HCT116 (cell line): ENCODE measurements at regions not wholly inside any gene's neighbourhood (a gene's known extent, or its start where the extent isn't known, plus 50 kb on each side); places are given as distances from the start of the nearest gene placed in this dataset.

Source experiments
- ATAC-seq: fragments of 200-7000 bp; cut with Tn5 transposase; 2 replicates; pipeline ENCODE4 v1.9.1; 2020; ENCODE audit warnings: mild to moderate bottlenecking, moderate library complexity
- BruUV-seq: library from RNA; stranded (reverse); fragments of 400-500 nt; replicated peaks from 2 replicates; lab custom pipeline; 2021; lab: Mats Ljungman, UMichigan
- CTCF ChIA-PET: fragments of 300-600 bp; sonication (Branson Sonifier 250); formaldehyde crosslinking; loops from one replicate; lab custom pipeline; 2021; ENCODE audit warnings: antibody characterized with exemption; lab: Charles Lee
- POLR2A ChIA-PET: fragments of 300-600, 350-600 bp; sonication (Branson Sonifier 250); formaldehyde crosslinking; loops from one replicate; lab custom pipeline; 2021; ENCODE audit warnings: antibody characterized with exemption; lab: Charles Lee
- RAD21 ChIA-PET, 2 experiments: fragments of 300-600 bp; sonication (Branson Sonifier 250); formaldehyde crosslinking; loops; one replicate each; lab custom pipeline; 2023; ENCODE audit warnings: low total read pairs in 2 of 2; ENCODE audit not compliant: uncharacterized antibody in 2 of 2, unreplicated experiment in 2 of 2, low non-redundant PET in 1 of 2; lab: Charles Lee
- DNase-seq: peaks from one replicate; pipeline ENCODE4 v3.0.0-alpha.2; 2010; ENCODE audit warnings: low read depth, low spot score
- H2AFZ ChIP-seq: fragments of 200-600 bp; shearing (Covaris generic), sonication (generic); 2 replicates; pipeline ENCODE4 v1.6.1; 2017; ENCODE audit warnings: low read depth, mixed run types, mixed read lengths, antibody characterized with exemption, low read length; ENCODE audit not compliant: poor library complexity, severe bottlenecking
- H3K27ac ChIP-seq: 2 replicates; pipeline ENCODE4 v1.5.1; 2012; ENCODE audit warnings: low read depth, low read length
- H3K27me3 ChIP-seq: fragments of 200-600 bp; sonication (generic); 2 replicates; pipeline ENCODE4 v1.6.1; 2016; ENCODE audit warnings: mixed run types, low read length, mixed read lengths; ENCODE audit not compliant: insufficient read depth
- H3K36me3 ChIP-seq, 2 experiments: fragments of 200-500 bp in 1 of 2; fragments of 200-600 bp in 1 of 2; sonication (Bioruptor generic) in 1 of 2; sonication (generic) in 1 of 2; 2 replicates each; pipeline versions ENCODE4 v1.5.1 to v1.6.1; 2014 to 2016; ENCODE audit warnings: low read length in 2 of 2, inconsistent platforms in 1 of 2, mixed read lengths in 1 of 2, mixed run types in 1 of 2; ENCODE audit not compliant: insufficient read depth in 2 of 2, control insufficient read depth in 1 of 2
- H3K4me1 ChIP-seq, 2 experiments: fragments of 200-600 bp in 1 of 2; sonication (generic) in 1 of 2; 2 replicates each; pipeline versions ENCODE4 v1.5.1 to v1.6.1; 2012 to 2017; ENCODE audit warnings: low read length in 2 of 2, inconsistent platforms in 1 of 2, mild to moderate bottlenecking in 1 of 2, mixed read lengths in 1 of 2, mixed run types in 1 of 2, moderate library complexity in 1 of 2; ENCODE audit not compliant: insufficient read depth in 2 of 2, control insufficient read depth in 1 of 2
- H3K4me2 ChIP-seq: fragments of 200-600 bp; sonication (generic); 2 replicates; pipeline ENCODE4 v1.6.1; 2017; ENCODE audit warnings: mixed run types, low read length, mixed read lengths
- H3K4me3 ChIP-seq, 2 experiments: fragments of 200-600 bp in 1 of 2; sonication (generic) in 1 of 2; replicated peaks in 1 of 2; 2 replicates each; pipeline ENCODE4 v1.5.1; 2011 to 2016; ENCODE audit warnings: low read length in 2 of 2, control low read depth in 1 of 2, low read depth in 1 of 2, mild to moderate bottlenecking in 1 of 2, mixed read lengths in 1 of 2, mixed run types in 1 of 2
- H3K79me2 ChIP-seq: fragments of 200-600 bp; sonication (generic); 2 replicates; pipeline ENCODE4 v1.6.1; 2017; ENCODE audit warnings: mild to moderate bottlenecking, mixed run types, low read length, moderate library complexity, mixed read lengths; ENCODE audit not compliant: insufficient read depth
- H3K9ac ChIP-seq: fragments of 200-600 bp; sonication (generic); 2 replicates; pipeline ENCODE4 v1.6.1; 2016; ENCODE audit warnings: low read length, mixed read lengths
- H3K9me2 ChIP-seq: fragments of 200-600 bp; sonication (generic), shearing (Covaris generic); 2 replicates; pipeline ENCODE4 v1.6.1; 2017; ENCODE audit warnings: mixed run types, mild to moderate bottlenecking, moderate library complexity; ENCODE audit not compliant: insufficient read depth
- H3K9me3 ChIP-seq, 2 experiments: fragments of 200-500 bp in 1 of 2; fragments of 200-600 bp in 1 of 2; sonication (Bioruptor generic) in 1 of 2; sonication (generic) in 1 of 2; 2 replicates each; pipeline ENCODE4 v1.6.1; 2014 to 2017; ENCODE audit warnings: low read length in 2 of 2, mixed read lengths in 2 of 2, inconsistent platforms in 1 of 2, low read depth in 1 of 2, mild to moderate bottlenecking in 1 of 2, mixed run types in 1 of 2, moderate library complexity in 1 of 2; ENCODE audit not compliant: control insufficient read depth in 1 of 2, insufficient read depth in 1 of 2
- H4K20me1 ChIP-seq: fragments of 200-600 bp; sonication (generic), shearing (Covaris generic); 2 replicates; pipeline ENCODE4 v1.6.1; 2017; ENCODE audit warnings: mixed run types, mild to moderate bottlenecking, moderate library complexity; ENCODE audit not compliant: insufficient read depth
- ATF3 ChIP-seq: IDR thresholded peaks from 2 replicates; pipeline ENCODE4 v1.6.1; 2012
- CTCF ChIP-seq, 3 experiments: fragments of 200-600 bp in 1 of 3; sonication (generic) in 1 of 3; IDR thresholded peaks in 2 of 3; conservative IDR thresholded peaks in 1 of 3; 2 replicates each; pipeline ENCODE4 v1.5.1; 2012 to 2017; ENCODE audit warnings: low read depth in 2 of 3, low read length in 2 of 3, antibody characterized with exemption in 1 of 3, borderline replicate concordance in 1 of 3, control low read depth in 1 of 3, mild to moderate bottlenecking in 1 of 3, mixed read lengths in 1 of 3, mixed run types in 1 of 3, moderate library complexity in 1 of 3; ENCODE audit not compliant: insufficient read depth in 1 of 3
- EGR1 ChIP-seq: IDR thresholded peaks from 2 replicates; pipeline ENCODE4 v1.6.1; 2012; ENCODE audit warnings: low read depth
- JUND ChIP-seq: IDR thresholded peaks from 2 replicates; pipeline ENCODE4 v1.6.1; 2012
- MAX ChIP-seq: IDR thresholded peaks from 2 replicates; pipeline ENCODE4 v1.6.1; 2012
- POLR2AphosphoS5 ChIP-seq: IDR thresholded peaks from 2 replicates; pipeline ENCODE4 v1.6.1; 2011; ENCODE audit warnings: mild to moderate bottlenecking, low read depth, low read length, moderate library complexity
- RAD21 ChIP-seq: IDR thresholded peaks from 2 replicates; pipeline ENCODE4 v1.6.1; 2012; ENCODE audit warnings: low read depth, mild to moderate bottlenecking
- REST ChIP-seq: IDR thresholded peaks from 2 replicates; pipeline ENCODE4 v1.6.1; 2012; ENCODE audit warnings: low read depth
- SP1 ChIP-seq: IDR thresholded peaks from 2 replicates; pipeline ENCODE4 v1.6.1; 2012; ENCODE audit warnings: low read depth
- SRF ChIP-seq: IDR thresholded peaks from 2 replicates; pipeline ENCODE4 v1.6.1; 2012; ENCODE audit warnings: low read depth
- TCF7L2 ChIP-seq: IDR thresholded peaks from 2 replicates; pipeline ENCODE4 v1.7.0; 2011; ENCODE audit warnings: borderline replicate concordance, inconsistent platforms; ENCODE audit not compliant: insufficient read depth, insufficient read length; ENCODE audit errors: extremely low read depth
- YY1 ChIP-seq: IDR thresholded peaks from 2 replicates; pipeline ENCODE4 v1.6.1; 2011; ENCODE audit warnings: low read length, low read depth, moderate library complexity, mild to moderate bottlenecking; ENCODE audit not compliant: insufficient replicate concordance; ENCODE audit errors: extremely low read depth
- ZFX ChIP-seq: fragments of 450-650 bp; IDR thresholded peaks from 2 replicates; pipeline ENCODE4 v1.6.1; 2017
- ZNF274 ChIP-seq: fragments of 200-500 bp; sonication (Bioruptor generic); IDR thresholded peaks from 2 replicates; pipeline ENCODE4 v1.6.1; 2014; ENCODE audit warnings: mild to moderate bottlenecking, low read depth, low read length, inconsistent platforms
- intact Hi-C: fragments of 100-400 bp; cut with micrococcal nuclease; formaldehyde crosslinking; loops from 2 replicates; pipeline ENCODE4 v1.10.0; 2022

GRCh38 chr3:46107682-46108081 lies 80.4 kb upstream of the XCR1 start (continued):
- no peak for TF ChIP-seq REST
- TF ChIP-seq YY1, result no peak
- no peak for TF ChIP-seq ZFX
- TF ChIP-seq ZNF274, result no peak
- no peak for TF ChIP-seq EGR1

GRCh38 chr3:46105306-46105919 lies 78.1 kb upstream of the XCR1 start:
- intact Hi-C loops, result no loop called here
- no peak overlapping the region for H3K27ac ChIP-seq
- no peaks in the 10 kb centered on the region for H3K9me3 ChIP-seq
- CTCF ChIA-PET, result interaction anchor here (1.4 kb wide), 1 partner anchor 103 kb away, joined by 3 read pairs; the partner anchor contains the start of gene CCR1
- POLR2A ChIA-PET, result no interaction called here
- no peaks in the 10 kb centered on the region for H3K27me3 ChIP-seq
- peaks cover 13 to 23% of the 10 kb centered on the region in 2 experiments for H3K4me1 ChIP-seq
- RAD21 ChIA-PET, result interaction anchor here in 1 of 2 experiments (0.6 kb wide), 1 partner anchor 110 kb away, joined by 4 read pairs; no protein-coding TSS in a partner anchor
- DNase-seq (no peak), ATAC-seq (no peak)
- BruUV-seq, result no TSS peak
- no peaks in the 10 kb centered on the region for H3K79me2 ChIP-seq
- H3K9me2 ChIP-seq, result no peaks in the 10 kb centered on the region
- no peak overlapping the region for H3K4me2 ChIP-seq
- no peak overlapping the region for H3K9ac ChIP-seq
- no peak overlapping the region for H3K4me3 ChIP-seq
- no peaks in the 10 kb centered on the region for H3K36me3 ChIP-seq
- no peaks in the 10 kb centered on the region for H4K20me1 ChIP-seq
- TF ChIP-seq CTCF (IDR thresholded peaks at IDR 0.05 in 2 of 3, conservative IDR thresholded peaks at IDR 0.05 in 1 of 3; ENCODE audit: borderline replicate concordance in 1 of 3, insufficient read depth in 1 of 3, low read depth in 2 of 3, low read length in 2 of 3) (no peak), TCF7L2 (no peak), SRF (no peak), REST (no peak), ATF3 (no peak; the same call in 1 of the 2 replicates), JUND (no peak), MAX (no peak), RAD21 (no peak), SP1 (no peak), POLR2AphosphoS5 (no peak), ZFX (no peak), EGR1 (no peak)
- H2AFZ ChIP-seq, result no peak overlapping the region
